ENCODE measurements at regions not wholly inside any gene's neighbourhood (a gene's known extent, or its start where the extent isn't known, plus 50 kb on each side); places are given as distances from the start of the nearest gene placed in this dataset.

GRCh38 chr6:77074037-77074713, 389.1 kb downstream of the HTR1B start (continued):
- TF ChIP-seq EGR1 (IDR thresholded peaks at IDR 0.05; ENCODE audit: low read depth in 2 of 2) = no peak
- no peak for TF ChIP-seq RAD21 (IDR thresholded peaks at IDR 0.05)
- no peak for TF ChIP-seq YY1 (IDR thresholded peaks at IDR 0.05)
- no peak for TF ChIP-seq REST (IDR thresholded peaks at IDR 0.05)

GRCh38 chr6:77073410-77073760, 389.9 kb downstream of the HTR1B start:
- TF ChIP-seq MAX (IDR thresholded peaks at IDR 0.05) (no peak), ZBTB33 (IDR thresholded peaks at IDR 0.05) (no peak), REST (IDR thresholded peaks at IDR 0.05) (no peak), FOXA1 (IDR thresholded peaks at IDR 0.05) (no peak), RXRA (IDR thresholded peaks at IDR 0.05) (no peak), YY1 (IDR thresholded peaks at IDR 0.05) (peak; percentile 6), HNF4G (IDR thresholded peaks at IDR 0.05) (no peak), GABPA (IDR thresholded peaks at IDR 0.05 in 1 of 2, conservative IDR thresholded peaks at IDR 0.05 in 1 of 2) (no peak), TAF1 (conservative IDR thresholded peaks at IDR 0.05) (no peak), HNF4A (conservative IDR thresholded peaks at IDR 0.05) (peak in 1 of 2 donors; percentile 2), JUND (IDR thresholded peaks at IDR 0.05) (no peak)
- Histone ChIP-seq H3K9me3 (ENCODE audit: control insufficient read depth in 4 of 4, low read length in 3 of 4) (no peaks in the 10 kb centered on the region), H3K4me1 (ENCODE audit: control insufficient read depth in 4 of 4, insufficient read depth in 4 of 4, low read length in 3 of 4) (peaks cover 0 to 5% (median 2%) of the 10 kb centered on the region in 4 donors), H3K36me3 (ENCODE audit: control insufficient read depth in 4 of 4, insufficient read depth in 3 of 4, low read depth in 1 of 4, low read length in 3 of 4) (no peaks in the 10 kb centered on the region), H3K4me3 (ENCODE audit: low read depth in 1 of 3, low read length in 3 of 3) (peak overlapping the region in 1 of 3 donors; percentile 17), H3K9ac (ENCODE audit: low read depth in 1 of 2, low read length in 2 of 2) (peak overlapping the region in 1 of 2 donors; percentile 85), H3K27ac (ENCODE audit: low read depth in 1 of 2, low read length in 2 of 2) (peak overlapping the region; percentile 58 to 87), H3K27me3 (ENCODE audit: control insufficient read depth in 4 of 4, insufficient read depth in 4 of 4, low read length in 3 of 4) (no peaks in the 10 kb centered on the region)
- 22% methylated on average over 1 of the region's 1 CpG for WGBS
- DNase-seq (ENCODE audit: low spot score) = no peak

Data from liver (tissue), 7 donors.